ENCODE measurements at regions not wholly inside any gene's neighbourhood (a gene's known extent, or its start where the extent isn't known, plus 50 kb on each side); places are given as distances from the start of the nearest gene placed in this dataset.
"Not testable (repeated sequence)": the region's sequence is repeated elsewhere in the genome, so short reads cannot be mapped to it uniquely, and the experiment has no call there.

- DNase-seq (ENCODE audit: low spot score), result no peak
These were observed 348.7 kb upstream of the PCSK5 start for GRCh38 chr9:75541734-75542133.

GRCh38 chr9:75544815-75545214 lies 345.7 kb upstream of the PCSK5 start:
- DNase-seq (ENCODE audit: low spot score), result no peak

GRCh38 chr9:75545287-75545686 lies 345.2 kb upstream of the PCSK5 start:
- no peak for DNase-seq (ENCODE audit: low spot score)

- DNase-seq (ENCODE audit: low spot score), result no peak
These were observed 341.6 kb upstream of the PCSK5 start for GRCh38 chr9:75548871-75549270.

GRCh38 chr9:75551861-75552260 lies 338.6 kb upstream of the PCSK5 start:
- no peak for DNase-seq (ENCODE audit: low spot score)

GRCh38 chr9:75552941-75553340 lies 337.5 kb upstream of the PCSK5 start:
- DNase-seq (ENCODE audit: low spot score), result no peak

- not testable (repeated sequence) for DNase-seq (ENCODE audit: low spot score)
These were observed 323.7 kb upstream of the PCSK5 start for GRCh38 chr9:75566813-75567212.

GRCh38 chr9:75570538-75570937 lies 319.9 kb upstream of the PCSK5 start:
- no peak for DNase-seq (ENCODE audit: low spot score)

- DNase-seq (ENCODE audit: low spot score), result no peak
These were observed 315.9 kb upstream of the PCSK5 start for GRCh38 chr9:75574569-75574968.

- no peak for DNase-seq (ENCODE audit: low spot score)
These were observed 307.6 kb upstream of the PCSK5 start for GRCh38 chr9:75582870-75583269.

GRCh38 chr9:75588808-75589207 lies 301.7 kb upstream of the PCSK5 start:
- no peak for DNase-seq (ENCODE audit: low spot score)

- no peak for DNase-seq (ENCODE audit: low spot score)
These were observed 301.0 kb upstream of the PCSK5 start for GRCh38 chr9:75589497-75589896.

GRCh38 chr9:75591972-75592371 lies 298.5 kb upstream of the PCSK5 start:
- DNase-seq (ENCODE audit: low spot score), result no peak

- DNase-seq (ENCODE audit: low spot score), result no peak
These were observed 297.9 kb upstream of the PCSK5 start for GRCh38 chr9:75592586-75592985.

GRCh38 chr9:75593920-75594319 lies 296.6 kb upstream of the PCSK5 start:
- DNase-seq (ENCODE audit: low spot score), result no peak

- DNase-seq (ENCODE audit: low spot score), result no peak
These were observed 291.3 kb upstream of the PCSK5 start for GRCh38 chr9:75599126-75599525.

- DNase-seq (ENCODE audit: low spot score), result no peak
These were observed 289.2 kb upstream of the PCSK5 start for GRCh38 chr9:75601280-75601679.

GRCh38 chr9:75602060-75602459 lies 288.4 kb upstream of the PCSK5 start:
- no peak for DNase-seq (ENCODE audit: low spot score)

- no peak for DNase-seq (ENCODE audit: low spot score)
These were observed 285.8 kb upstream of the PCSK5 start for GRCh38 chr9:75604661-75605060.

- no peak for DNase-seq (ENCODE audit: low spot score)
These were observed 283.0 kb upstream of the PCSK5 start for GRCh38 chr9:75607521-75607920.

- no peak for DNase-seq (ENCODE audit: low spot score)
These were observed 281.1 kb upstream of the PCSK5 start for GRCh38 chr9:75609401-75609800.

GRCh38 chr9:75610246-75610645 lies 280.2 kb upstream of the PCSK5 start:
- no peak for DNase-seq (ENCODE audit: low spot score)

- DNase-seq (ENCODE audit: low spot score), result no peak
These were observed 278.3 kb upstream of the PCSK5 start for GRCh38 chr9:75612205-75612604.

GRCh38 chr9:75612754-75613153 lies 277.7 kb upstream of the PCSK5 start:
- DNase-seq (ENCODE audit: low spot score), result no peak

GRCh38 chr9:75615284-75615683 lies 275.2 kb upstream of the PCSK5 start:
- no peak for DNase-seq (ENCODE audit: low spot score)
